Erythroblast (primary cell): ENCODE measurements at regions not wholly inside any gene's neighbourhood (a gene's known extent, or its start where the extent isn't known, plus 50 kb on each side); places are given as distances from the start of the nearest gene placed in this dataset.

Experiments used
- GATA1 ChIP-seq: IDR thresholded peaks from 2 replicates; pipeline ENCODE4 v1.6.1; 2011; ENCODE audit warnings: low read depth, mild to moderate bottlenecking, control low read depth, low read length, moderate library complexity
- POLR2A ChIP-seq: IDR thresholded peaks from 2 replicates; pipeline ENCODE4 v1.6.1; 2011; ENCODE audit warnings: mild to moderate bottlenecking, low read length

GRCh38 chr13:69109891-69110525, 997.6 kb upstream of the ATXN8OS start:
- TF ChIP-seq POLR2A = no peak
- no peak for TF ChIP-seq GATA1
